GM23338 (cell line): ENCODE measurements at regions not wholly inside any gene's neighbourhood (a gene's known extent, or its start where the extent isn't known, plus 50 kb on each side); places are given as distances from the start of the nearest gene placed in this dataset.

ENCODE experiments used
- ATAC-seq: fragments of 200-7000 bp; cut with Tn5 transposase; 3 replicates; pipeline ENCODE4 v1.9.1; 2020
- DNase-seq: peaks from one replicate; pipeline ENCODE4 v3.0.0-alpha.2; 2015; ENCODE audit warnings: low spot score
- H2AFZ ChIP-seq: fragments of 200-600 bp; sonication (generic); 2 replicates; pipeline ENCODE4 v1.8.0; 2016; ENCODE audit warnings: antibody characterized with exemption, mild to moderate bottlenecking, moderate library complexity
- H3F3A ChIP-seq: fragments of 200-600 bp; sonication (generic); replicated peaks from 2 replicates; pipeline ENCODE4 v1.8.0; 2017; ENCODE audit warnings: antibody characterized with exemption, mixed run types, low read depth
- H3K27ac ChIP-seq: fragments of 200-600 bp; sonication (generic); 2 replicates; pipeline ENCODE4 v1.6.1; 2016; ENCODE audit warnings: low read depth
- H3K27me3 ChIP-seq: fragments of 200-600 bp; sonication (generic); 2 replicates; pipeline ENCODE4 v1.8.0; 2016; ENCODE audit warnings: mild to moderate bottlenecking, mixed run types, moderate library complexity; ENCODE audit not compliant: insufficient read depth
- H3K36me3 ChIP-seq: fragments of 200-600 bp; sonication (generic); 2 replicates; pipeline ENCODE4 v1.8.0; 2016; ENCODE audit warnings: mild to moderate bottlenecking; ENCODE audit not compliant: insufficient read depth
- H3K4me1 ChIP-seq: fragments of 200-600 bp; sonication (generic); 2 replicates; pipeline ENCODE4 v1.8.0; 2016; ENCODE audit warnings: mild to moderate bottlenecking, moderate library complexity; ENCODE audit not compliant: insufficient read depth
- H3K4me2 ChIP-seq: fragments of 200-600 bp; sonication (generic); 2 replicates; pipeline ENCODE4 v1.7.1; 2017; ENCODE audit warnings: mixed run types
- H3K4me3 ChIP-seq: fragments of 200-600 bp; sonication (generic); 2 replicates; pipeline ENCODE4 v1.6.1; 2016; ENCODE audit warnings: mixed run types
- H3K79me2 ChIP-seq: fragments of 200-600 bp; sonication (generic); replicated peaks from 2 replicates; pipeline ENCODE4 v1.8.0; 2017; ENCODE audit warnings: mild to moderate bottlenecking; ENCODE audit not compliant: insufficient read depth
- H3K9me2 ChIP-seq: fragments of 200-600 bp; sonication (generic); 2 replicates; pipeline ENCODE4 v1.8.0; 2017; ENCODE audit not compliant: insufficient read depth
- H4K20me1 ChIP-seq: fragments of 200-600 bp; sonication (generic); replicated peaks from 2 replicates; pipeline ENCODE4 v1.8.0; 2017; ENCODE audit warnings: mild to moderate bottlenecking; ENCODE audit not compliant: insufficient read depth
- H3K27ac Mint-ChIP-seq: 2 replicates; pipeline ENCODE4 v1.8.0; 2020; ENCODE audit warnings: inconsistent platforms, mild to moderate bottlenecking, moderate library complexity, mixed read lengths
- H3K27me3 Mint-ChIP-seq: 3 replicates; pipeline ENCODE4 v1.8.0; 2022; ENCODE audit warnings: low read depth, mild to moderate bottlenecking, moderate library complexity, mixed read lengths, inconsistent platforms; ENCODE audit not compliant: insufficient read depth, poor library complexity
- H3K36me3 Mint-ChIP-seq: 3 replicates; pipeline ENCODE4 v1.8.0; 2021; ENCODE audit warnings: low read depth, mild to moderate bottlenecking, inconsistent platforms, moderate library complexity, mixed read lengths
- H3K4me1 Mint-ChIP-seq: 3 replicates; pipeline ENCODE4 v1.8.0; 2020; ENCODE audit warnings: mild to moderate bottlenecking, inconsistent platforms, mixed read lengths
- H3K4me3 Mint-ChIP-seq: 3 replicates; pipeline ENCODE4 v1.8.0; 2021; ENCODE audit warnings: moderate library complexity, mild to moderate bottlenecking, inconsistent platforms, mixed read lengths
- H3K9me3 Mint-ChIP-seq: 3 replicates; pipeline ENCODE4 v1.8.0; 2020; ENCODE audit warnings: moderate library complexity, mild to moderate bottlenecking, inconsistent platforms, mixed read lengths
- CREB1 ChIP-seq: fragments of 250-450 bp; sonication (Bioruptor Pico); IDR thresholded peaks from 2 replicates; pipeline ENCODE4 v1.5.0; 2020; ENCODE audit warnings: low read depth, mild to moderate bottlenecking, moderate library complexity
- ETS1 ChIP-seq: IDR thresholded peaks from 2 replicates; pipeline ENCODE4 v1.6.1; 2016; ENCODE audit warnings: antibody characterized with exemption
- EZH2 ChIP-seq: fragments of 200-600 bp; sonication (generic); IDR thresholded peaks from one replicate; pipeline ENCODE4 v1.8.0; 2017; ENCODE audit warnings: antibody characterized with exemption, mild to moderate bottlenecking, low read depth; ENCODE audit not compliant: unreplicated experiment
- EZH2phosphoT487 ChIP-seq: fragments of 200-600 bp; sonication (generic); IDR thresholded peaks from one replicate; pipeline ENCODE4 v1.8.1; 2018; ENCODE audit warnings: antibody characterized with exemption; ENCODE audit not compliant: unreplicated experiment
- JUNB ChIP-seq: IDR thresholded peaks from one replicate; pipeline ENCODE4 v1.6.1; 2016; ENCODE audit warnings: antibody characterized with exemption; ENCODE audit not compliant: unreplicated experiment
- NANOG ChIP-seq: IDR thresholded peaks from 2 replicates; pipeline ENCODE4 v1.6.1; 2016; ENCODE audit warnings: antibody characterized with exemption, borderline replicate concordance
- POLR2AphosphoS5 ChIP-seq: IDR thresholded peaks from 2 replicates; pipeline ENCODE4 v1.6.1; 2016; ENCODE audit warnings: antibody characterized with exemption, low read depth
- REST ChIP-seq: IDR thresholded peaks from one replicate; pipeline ENCODE4 v1.6.1; 2018; ENCODE audit warnings: antibody characterized with exemption; ENCODE audit not compliant: unreplicated experiment
- STAT1 ChIP-seq: IDR thresholded peaks from one replicate; pipeline ENCODE4 v1.6.1; 2016; ENCODE audit warnings: antibody characterized with exemption; ENCODE audit not compliant: unreplicated experiment
- ZNF114 ChIP-seq: fragments of 250-450 bp; sonication (Bioruptor Pico); IDR thresholded peaks from 2 replicates; pipeline ENCODE4 v1.5.0; 2020; ENCODE audit warnings: mild to moderate bottlenecking, moderate library complexity
- ZNF331 ChIP-seq: fragments of 250-450 bp; sonication (Bioruptor Pico); IDR thresholded peaks from 2 replicates; pipeline ENCODE4 v1.5.0; 2020; ENCODE audit warnings: low read depth, mild to moderate bottlenecking, moderate library complexity
- TF ChIP-seq, protein P1 (sequence below): fragments of 250-450 bp; sonication (Bioruptor Pico); IDR thresholded peaks from 2 replicates; pipeline ENCODE4 v1.5.0; 2020; ENCODE audit warnings: mild to moderate bottlenecking, moderate library complexity
- TF ChIP-seq, protein P2 (sequence below), 2 experiments: fragments of 200-600 bp in 1 of 2; sonication (generic) in 1 of 2; conservative IDR thresholded peaks; 2 replicates each; pipeline versions ENCODE4 v1.5.1 to v1.6.1; 2016 to 2017; ENCODE audit warnings: antibody characterized with exemption in 2 of 2, low read depth in 2 of 2, mild to moderate bottlenecking in 2 of 2, moderate library complexity in 1 of 2

GRCh38 chr2:20115902-20116301, 64.5 kb upstream of the LAPTM4A start:
- Histone ChIP-seq H2AFZ (no peak overlapping the region), H3F3A (0 out of 2 replicates have a peak, but pooled peaks cover 7% of the 10 kb centered on the region), H3K4me1 (no peaks in the 10 kb centered on the region), H3K4me3 (no peak overlapping the region), H3K27ac (no peak overlapping the region), H3K79me2 (no peaks in the 10 kb centered on the region), H4K20me1 (no peaks in the 10 kb centered on the region), H3K36me3 (no peaks in the 10 kb centered on the region), H3K27me3 (no peaks in the 10 kb centered on the region), H3K4me2 (no peak overlapping the region), H3K9me2 (no peaks in the 10 kb centered on the region)
- Mint-ChIP-seq H3K36me3 (no peaks in the 10 kb centered on the region; the same call in 2 of the 3 replicates), H3K27ac (no peak overlapping the region), H3K4me1 (no peaks in the 10 kb centered on the region), H3K4me3 (no peak overlapping the region), H3K9me3 (no peaks in the 10 kb centered on the region), H3K27me3 (peaks cover 5% of the 10 kb centered on the region)
- TF ChIP-seq ZNF114 (CRISPR knock-in tag) (no peak), EZH2 (no peak), EZH2phosphoT487 (no peak), CREB1 (no peak), JUNB (no peak), REST (no peak), NANOG (no peak), POLR2AphosphoS5 (no peak), ETS1 (no peak), STAT1 (no peak), ZNF331 (CRISPR knock-in tag) (no peak)
- TF ChIP-seq, protein P1, sequence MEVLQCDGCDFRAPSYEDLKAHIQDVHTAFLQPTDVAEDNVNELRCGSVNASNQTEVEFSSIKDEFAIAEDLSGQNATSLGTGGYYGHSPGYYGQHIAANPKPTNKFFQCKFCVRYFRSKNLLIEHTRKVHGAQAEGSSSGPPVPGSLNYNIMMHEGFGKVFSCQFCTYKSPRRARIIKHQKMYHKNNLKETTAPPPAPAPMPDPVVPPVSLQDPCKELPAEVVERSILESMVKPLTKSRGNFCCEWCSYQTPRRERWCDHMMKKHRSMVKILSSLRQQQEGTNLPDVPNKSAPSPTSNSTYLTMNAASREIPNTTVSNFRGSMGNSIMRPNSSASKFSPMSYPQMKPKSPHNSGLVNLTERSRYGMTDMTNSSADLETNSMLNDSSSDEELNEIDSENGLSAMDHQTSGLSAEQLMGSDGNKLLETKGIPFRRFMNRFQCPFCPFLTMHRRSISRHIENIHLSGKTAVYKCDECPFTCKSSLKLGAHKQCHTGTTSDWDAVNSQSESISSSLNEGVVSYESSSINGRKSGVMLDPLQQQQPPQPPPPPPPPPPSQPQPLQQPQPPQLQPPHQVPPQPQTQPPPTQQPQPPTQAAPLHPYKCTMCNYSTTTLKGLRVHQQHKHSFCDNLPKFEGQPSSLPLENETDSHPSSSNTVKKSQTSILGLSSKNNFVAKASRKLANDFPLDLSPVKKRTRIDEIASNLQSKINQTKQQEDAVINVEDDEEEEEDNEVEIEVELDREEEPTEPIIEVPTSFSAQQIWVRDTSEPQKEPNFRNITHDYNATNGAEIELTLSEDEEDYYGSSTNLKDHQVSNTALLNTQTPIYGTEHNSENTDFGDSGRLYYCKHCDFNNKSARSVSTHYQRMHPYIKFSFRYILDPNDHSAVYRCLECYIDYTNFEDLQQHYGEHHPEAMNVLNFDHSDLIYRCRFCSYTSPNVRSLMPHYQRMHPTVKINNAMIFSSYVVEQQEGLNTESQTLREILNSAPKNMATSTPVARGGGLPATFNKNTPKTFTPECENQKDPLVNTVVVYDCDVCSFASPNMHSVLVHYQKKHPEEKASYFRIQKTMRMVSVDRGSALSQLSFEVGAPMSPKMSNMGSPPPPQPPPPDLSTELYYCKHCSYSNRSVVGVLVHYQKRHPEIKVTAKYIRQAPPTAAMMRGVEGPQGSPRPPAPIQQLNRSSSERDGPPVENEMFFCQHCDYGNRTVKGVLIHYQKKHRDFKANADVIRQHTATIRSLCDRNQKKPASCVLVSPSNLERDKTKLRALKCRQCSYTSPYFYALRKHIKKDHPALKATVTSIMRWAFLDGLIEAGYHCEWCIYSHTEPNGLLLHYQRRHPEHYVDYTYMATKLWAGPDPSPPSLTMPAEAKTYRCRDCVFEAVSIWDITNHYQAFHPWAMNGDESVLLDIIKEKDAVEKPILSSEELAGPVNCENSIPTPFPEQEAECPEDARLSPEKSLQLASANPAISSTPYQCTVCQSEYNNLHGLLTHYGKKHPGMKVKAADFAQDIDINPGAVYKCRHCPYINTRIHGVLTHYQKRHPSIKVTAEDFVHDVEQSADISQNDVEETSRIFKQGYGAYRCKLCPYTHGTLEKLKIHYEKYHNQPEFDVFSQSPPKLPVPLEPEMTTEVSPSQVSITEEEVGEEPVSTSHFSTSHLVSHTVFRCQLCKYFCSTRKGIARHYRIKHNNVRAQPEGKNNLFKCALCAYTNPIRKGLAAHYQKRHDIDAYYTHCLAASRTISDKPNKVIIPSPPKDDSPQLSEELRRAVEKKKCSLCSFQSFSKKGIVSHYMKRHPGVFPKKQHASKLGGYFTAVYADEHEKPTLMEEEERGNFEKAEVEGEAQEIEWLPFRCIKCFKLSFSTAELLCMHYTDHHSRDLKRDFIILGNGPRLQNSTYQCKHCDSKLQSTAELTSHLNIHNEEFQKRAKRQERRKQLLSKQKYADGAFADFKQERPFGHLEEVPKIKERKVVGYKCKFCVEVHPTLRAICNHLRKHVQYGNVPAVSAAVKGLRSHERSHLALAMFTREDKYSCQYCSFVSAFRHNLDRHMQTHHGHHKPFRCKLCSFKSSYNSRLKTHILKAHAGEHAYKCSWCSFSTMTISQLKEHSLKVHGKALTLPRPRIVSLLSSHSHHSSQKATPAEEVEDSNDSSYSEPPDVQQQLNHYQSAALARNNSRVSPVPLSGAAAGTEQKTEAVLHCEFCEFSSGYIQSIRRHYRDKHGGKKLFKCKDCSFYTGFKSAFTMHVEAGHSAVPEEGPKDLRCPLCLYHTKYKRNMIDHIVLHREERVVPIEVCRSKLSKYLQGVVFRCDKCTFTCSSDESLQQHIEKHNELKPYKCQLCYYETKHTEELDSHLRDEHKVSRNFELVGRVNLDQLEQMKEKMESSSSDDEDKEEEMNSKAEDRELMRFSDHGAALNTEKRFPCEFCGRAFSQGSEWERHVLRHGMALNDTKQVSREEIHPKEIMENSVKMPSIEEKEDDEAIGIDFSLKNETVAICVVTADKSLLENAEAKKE (CRISPR knock-in tag) = no peak
- TF ChIP-seq, protein P2, sequence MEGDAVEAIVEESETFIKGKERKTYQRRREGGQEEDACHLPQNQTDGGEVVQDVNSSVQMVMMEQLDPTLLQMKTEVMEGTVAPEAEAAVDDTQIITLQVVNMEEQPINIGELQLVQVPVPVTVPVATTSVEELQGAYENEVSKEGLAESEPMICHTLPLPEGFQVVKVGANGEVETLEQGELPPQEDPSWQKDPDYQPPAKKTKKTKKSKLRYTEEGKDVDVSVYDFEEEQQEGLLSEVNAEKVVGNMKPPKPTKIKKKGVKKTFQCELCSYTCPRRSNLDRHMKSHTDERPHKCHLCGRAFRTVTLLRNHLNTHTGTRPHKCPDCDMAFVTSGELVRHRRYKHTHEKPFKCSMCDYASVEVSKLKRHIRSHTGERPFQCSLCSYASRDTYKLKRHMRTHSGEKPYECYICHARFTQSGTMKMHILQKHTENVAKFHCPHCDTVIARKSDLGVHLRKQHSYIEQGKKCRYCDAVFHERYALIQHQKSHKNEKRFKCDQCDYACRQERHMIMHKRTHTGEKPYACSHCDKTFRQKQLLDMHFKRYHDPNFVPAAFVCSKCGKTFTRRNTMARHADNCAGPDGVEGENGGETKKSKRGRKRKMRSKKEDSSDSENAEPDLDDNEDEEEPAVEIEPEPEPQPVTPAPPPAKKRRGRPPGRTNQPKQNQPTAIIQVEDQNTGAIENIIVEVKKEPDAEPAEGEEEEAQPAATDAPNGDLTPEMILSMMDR (conservative IDR thresholded peaks at IDR 0.05; ENCODE audit: low read depth in 2 of 2) = no peak
- no peak for ATAC-seq
- DNase-seq = no peak
